ENCODE measurements at regions not wholly inside any gene's neighbourhood (a gene's known extent, or its start where the extent isn't known, plus 50 kb on each side); places are given as distances from the start of the nearest gene placed in this dataset.

GRCh38 chr10:3006607-3007006 is 60.7 kb upstream of the PFKP start:
- Histone ChIP-seq H3K4me3 (no peak overlapping the region), H3K27me3 (replicated peaks in 1 of 7) (peaks cover 0 to 42% (median 0%) of the 10 kb centered on the region in 7 donors), H3K4me1 (peaks cover 0 to 13% (median 3%) of the 10 kb centered on the region in 6 donors), H3K36me3 (no peaks in the 10 kb centered on the region), H3K27ac (no peak overlapping the region), H3K9me3 (no peaks in the 10 kb centered on the region)
- DNase-seq: no peak
- WGBS, 5 donors: 59 to 79% (median 79%) methylated on average over 1 of the region's 1 CpG
- intact Hi-C loops (cut with DNase I; ENCODE audit: low total_unique reads): no loop called here
- TF ChIP-seq POLR2A (IDR thresholded peaks at IDR 0.05) (no peak), POLR2AphosphoS5 (IDR thresholded peaks at IDR 0.05) (no peak), CTCF (IDR thresholded peaks at IDR 0.05 in 8 of 11, conservative IDR thresholded peaks at IDR 0.05 in 3 of 11) (no peak)

- no peak for DNase-seq
- WGBS, 5 donors: 50 to 64% (median 62%) methylated on average over 3 of the region's 3 CpGs
Measured at GRCh38 chr10:3006093-3006492, 61.3 kb upstream of the PFKP start.

GRCh38 chr10:3002304-3002703 is 65.0 kb upstream of the PFKP start:
- Histone ChIP-seq H3K27ac (no peak overlapping the region), H3K4me1 (no peaks in the 10 kb centered on the region), H3K9me3 (no peaks in the 10 kb centered on the region), H3K4me3 (no peak overlapping the region), H3K27me3 (replicated peaks in 1 of 7) (no peaks in the 10 kb centered on the region), H3K36me3 (no peaks in the 10 kb centered on the region)
- TF ChIP-seq CTCF (IDR thresholded peaks at IDR 0.05 in 8 of 11, conservative IDR thresholded peaks at IDR 0.05 in 3 of 11) (no peak), POLR2AphosphoS5 (IDR thresholded peaks at IDR 0.05) (no peak), POLR2A (IDR thresholded peaks at IDR 0.05) (no peak)
- WGBS, 5 donors: 88 to 95% (median 90%) methylated on average over 2 of the region's 2 CpGs
- intact Hi-C loops (cut with DNase I; ENCODE audit: low total_unique reads): no loop called here
- DNase-seq: no peak

More at GRCh38 chr10:3006093-3006492, 61.3 kb upstream of the PFKP start:
- Histone ChIP-seq H3K36me3 (no peaks in the 10 kb centered on the region), H3K9me3 (no peaks in the 10 kb centered on the region), H3K4me1 (peaks cover 0 to 13% (median 3%) of the 10 kb centered on the region in 6 donors), H3K27ac (no peak overlapping the region), H3K4me3 (no peak overlapping the region), H3K27me3 (replicated peaks in 1 of 7) (peaks cover 0 to 37% (median 0%) of the 10 kb centered on the region in 7 donors)
- TF ChIP-seq POLR2AphosphoS5 (IDR thresholded peaks at IDR 0.05): no peak
- intact Hi-C loops (cut with DNase I; ENCODE audit: low total_unique reads): no loop called here

GRCh38 chr10:3000048-3000447 is 67.3 kb upstream of the PFKP start:
- Histone ChIP-seq H3K36me3 (no peaks in the 10 kb centered on the region), H3K4me3 (no peak overlapping the region), H3K27ac (no peak overlapping the region), H3K9me3 (no peaks in the 10 kb centered on the region), H3K4me1 (no peaks in the 10 kb centered on the region), H3K27me3 (replicated peaks in 1 of 7) (no peaks in the 10 kb centered on the region)
- WGBS, 5 donors: 67 to 84% (median 74%) methylated on average over 2 of the region's 2 CpGs
- no peak for TF ChIP-seq POLR2A (IDR thresholded peaks at IDR 0.05)
- no peak for TF ChIP-seq CTCF (IDR thresholded peaks at IDR 0.05 in 8 of 11, conservative IDR thresholded peaks at IDR 0.05 in 3 of 11)
- no peak for TF ChIP-seq POLR2AphosphoS5 (IDR thresholded peaks at IDR 0.05)
- DNase-seq: no peak
- intact Hi-C loops (cut with DNase I; ENCODE audit: low total_unique reads): no loop called here

Measured in spleen (tissue), 11 donors.